K562 (cell line): ENCODE measurements at regions not wholly inside any gene's neighbourhood (a gene's known extent, or its start where the extent isn't known, plus 50 kb on each side); places are given as distances from the start of the nearest gene placed in this dataset. TPM values are rescaled to one million over a fixed set of nuclear protein-coding genes. Genes with fewer than 3 reads are reported as not detected.

Experiments
- ATAC-seq: fragments of 200-7000 bp; cut with Tn5 transposase; 3 replicates; pipeline ENCODE4 v1.9.1; 2020; ENCODE audit warnings: moderate library complexity
- BruUV-seq: library from RNA; stranded (reverse); fragments of 400-500 nt; replicated peaks from 2 replicates; lab custom pipeline; 2021; lab: Mats Ljungman, UMichigan
- CTCF ChIA-PET: fragments of 300-600 bp; formaldehyde crosslinking; extraction: SDS; loops from one replicate; lab custom pipeline; 2021; ENCODE audit warnings: low intra/inter-chr PET ratio; lab: Yijun Ruan, JAX
- POLR2A ChIA-PET: fragments of 300-600, 350-650 bp; sonication (Branson Sonifier 250); formaldehyde crosslinking; extraction: SDS; loops from one replicate; lab custom pipeline; 2021; ENCODE audit warnings: antibody characterized with exemption, inconsistent platforms; lab: Yijun Ruan, JAX
- DNase-seq, 4 experiments: peaks; one replicate each; pipeline versions ENCODE4 v3.0.0 to v3.0.0-alpha.2; 2011 to 2018; ENCODE audit warnings: low spot score in 3 of 4, mixed read lengths in 3 of 4; ENCODE audit errors: extremely low read depth in 1 of 4
- FAIRE-seq: peaks from 2 replicates; lab custom pipeline; 2011; peaks lifted over from hg19 to GRCh38; lab: Jason Lieb, UNC
- H2AFZ ChIP-seq: 2 replicates; pipeline ENCODE4 v1.6.0; 2011; ENCODE audit warnings: low read depth, low read length, control low read depth, inconsistent platforms
- H3K27ac ChIP-seq: fragments of 200-600 bp; 3 replicates; pipeline ENCODE4 v1.8.0; 2011; ENCODE audit warnings: low read depth, mild to moderate bottlenecking, control low read depth, inconsistent platforms, low read length, moderate library complexity, mixed read lengths; ENCODE audit errors: extremely low read depth
- H3K27me3 ChIP-seq, 2 experiments: fragments of 300-600 bp in 1 of 2; 2 replicates in 1 of 2; 3 replicates in 1 of 2; pipeline versions ENCODE4 v1.6.0 to v1.8.0; 2011; ENCODE audit warnings: inconsistent platforms in 2 of 2, low read length in 2 of 2, mild to moderate bottlenecking in 1 of 2, mixed read lengths in 1 of 2, moderate library complexity in 1 of 2; ENCODE audit not compliant: control insufficient read depth in 2 of 2, insufficient read depth in 2 of 2
- H3K36me3 ChIP-seq: fragments of 300-600 bp; 3 replicates; pipeline ENCODE4 v1.8.0; 2011; ENCODE audit warnings: mild to moderate bottlenecking, low read length, inconsistent platforms; ENCODE audit not compliant: control insufficient read depth, insufficient read depth
- H3K4me1 ChIP-seq, 2 experiments: fragments of 200-600 bp in 1 of 2; replicated peaks in 1 of 2; 2 replicates in 1 of 2; 3 replicates in 1 of 2; pipeline versions ENCODE4 v1.5.1 to v1.8.0; 2011; ENCODE audit warnings: inconsistent platforms in 2 of 2, low read length in 2 of 2, mild to moderate bottlenecking in 1 of 2, mixed read lengths in 1 of 2, moderate library complexity in 1 of 2; ENCODE audit not compliant: control insufficient read depth in 2 of 2, insufficient read depth in 2 of 2
- H3K4me2 ChIP-seq: 2 replicates; pipeline ENCODE4 v1.6.1; 2011; ENCODE audit warnings: low read length, control low read depth, inconsistent platforms, mixed read lengths; ENCODE audit not compliant: insufficient read depth
- H3K4me3 ChIP-seq: fragments of 200-600 bp; sonication (generic), shearing (Covaris generic); 2 replicates; pipeline ENCODE4 v1.5.1; 2016; ENCODE audit warnings: control low read depth, inconsistent platforms
- H3K79me2 ChIP-seq: fragments of 200-600 bp; 3 replicates; pipeline ENCODE4 v1.8.0; 2011; ENCODE audit warnings: low read length, inconsistent platforms; ENCODE audit not compliant: control insufficient read depth, insufficient read depth
- H3K9ac ChIP-seq, 2 experiments: 2 replicates each; pipeline versions ENCODE4 v1.6.0 to v1.6.1; 2011; ENCODE audit warnings: low read depth in 2 of 2, low read length in 2 of 2, control low read depth in 1 of 2, inconsistent platforms in 1 of 2, mild to moderate bottlenecking in 1 of 2, mixed read lengths in 1 of 2; ENCODE audit not compliant: insufficient read depth in 1 of 2
- H3K9me1 ChIP-seq: one replicate; pipeline ENCODE4 v1.6.0; 2011; ENCODE audit warnings: inconsistent platforms, mild to moderate bottlenecking, low read length, moderate library complexity; ENCODE audit not compliant: control insufficient read depth, insufficient read depth
- H3K9me3 ChIP-seq: replicated peaks from 2 replicates; pipeline ENCODE4 v1.5.1; 2011; ENCODE audit warnings: low read depth, low read length, inconsistent platforms; ENCODE audit not compliant: control insufficient read depth, insufficient read depth
- H4K20me1 ChIP-seq: replicated peaks from 2 replicates; pipeline ENCODE4 v1.6.1; 2011; ENCODE audit warnings: low read length, inconsistent platforms, mixed read lengths; ENCODE audit not compliant: control insufficient read depth, insufficient read depth
- BDP1 ChIP-seq: IDR thresholded peaks from 3 replicates; pipeline ENCODE4 v1.6.1; 2011; ENCODE audit not compliant: insufficient read length, insufficient read depth
- BRF1 ChIP-seq: IDR thresholded peaks from 3 replicates; pipeline ENCODE4 v1.6.1; 2011; ENCODE audit warnings: borderline replicate concordance, mild to moderate bottlenecking; ENCODE audit not compliant: insufficient read length; ENCODE audit errors: extremely low read depth
- CHD4 ChIP-seq: fragments of 200-600 bp; sonication (generic); IDR thresholded peaks from 3 replicates; pipeline ENCODE4 v1.6.1; 2012; ENCODE audit warnings: low read depth, mild to moderate bottlenecking, mixed read lengths, low read length, inconsistent platforms; ENCODE audit not compliant: insufficient read depth, insufficient replicate concordance, poor library complexity, severe bottlenecking
- LARP7 ChIP-seq: fragments of 450-650 bp; IDR thresholded peaks from 2 replicates; pipeline ENCODE4 v1.6.1; 2016
- MAZ ChIP-seq, 2 experiments: fragments of 450-650 bp in 1 of 2; sonication (generic) in 1 of 2; formaldehyde crosslinking; IDR thresholded peaks in 1 of 2; conservative IDR thresholded peaks in 1 of 2; 2 replicates each; pipeline versions ENCODE4 v1.4.0 to v1.5.0; 2020; ENCODE audit warnings: mild to moderate bottlenecking in 1 of 2, missing genetic modification reagents in 1 of 2
- MTA2 ChIP-seq: fragments of 450-650 bp; IDR thresholded peaks from 2 replicates; pipeline ENCODE4 v1.6.1; 2016; ENCODE audit warnings: low read depth
- NFIC ChIP-seq: fragments of 450-650 bp; IDR thresholded peaks from 2 replicates; pipeline ENCODE4 v1.6.1; 2017; ENCODE audit warnings: mild to moderate bottlenecking, inconsistent platforms
- POU5F1 ChIP-seq: fragments of 150-350 bp; IDR thresholded peaks from 2 replicates; pipeline ENCODE4 v1.6.1; 2014; ENCODE audit warnings: borderline replicate concordance, low read length, low read depth, mild to moderate bottlenecking; ENCODE audit not compliant: partially characterized antibody
- SIRT6 ChIP-seq: IDR thresholded peaks from one replicate; pipeline ENCODE4 v1.6.1; 2012; ENCODE audit warnings: low read depth, mild to moderate bottlenecking, control low read depth, inconsistent platforms, low read length, moderate library complexity
- ZNF384 ChIP-seq: IDR thresholded peaks from 2 replicates; pipeline ENCODE4 v1.6.1; 2012; ENCODE audit warnings: low read depth, low read length, improper control_type of control experiment
- WGBS: fragments of 100-300 bp; shearing (Covaris generic); methylation state at CpG from one replicate; pipeline ENCODE4 v1.1.6; 2016; ENCODE audit warnings: low coverage, mixed read lengths; ENCODE audit not compliant: insufficient coverage; ENCODE audit errors: missing lambda C conversion rate; 5-methylcytosine and 5-hydroxymethylcytosine counted together
- in situ Hi-C: fragments of 300-500 bp; cut with MboI; formaldehyde crosslinking; loops from 4 replicates; pipeline ENCODE4 v1.15.0; 2018; ENCODE audit warnings: inconsistent platforms, mixed read lengths
- intact Hi-C: fragments of 100-400 bp; cut with micrococcal nuclease; formaldehyde crosslinking; loops from 2 replicates; pipeline ENCODE4 v1.14.2; 2022
- small RNA-seq: library from RNA; depleted of rRNA; stranded (forward); fragments of <200 nt; gene quantifications from one replicate; pipeline ENCODE3, GENCODE V24; 2014

- no peak overlapping the region for H2AFZ ChIP-seq
- TF ChIP-seq LARP7 = no peak
- TF ChIP-seq ZNF384 = no peak
- TF ChIP-seq BDP1 = no peak
- TF ChIP-seq CHD4 = no peak
- no peak for TF ChIP-seq SIRT6
- no peak for TF ChIP-seq MTA2
- no peak for TF ChIP-seq POU5F1
- no peak for TF ChIP-seq MAZ (CRISPR knock-in tag; conservative IDR thresholded peaks at IDR 0.05 in 1 of 2, IDR thresholded peaks at IDR 0.05 in 1 of 2)
- no peak for TF ChIP-seq NFIC
- no peak for TF ChIP-seq BRF1
- TF ChIP-seq, all 486 proteins: peak for 0
- no peaks in the 10 kb centered on the region for H3K36me3 ChIP-seq
- no peak overlapping the region for H3K9ac ChIP-seq
- in situ Hi-C loops = no loop called here
- no peaks in the 10 kb centered on the region for H3K9me3 ChIP-seq
- no peaks in the 10 kb centered on the region for H3K79me2 ChIP-seq
- intact Hi-C loops = no loop called here
- WGBS = 0% methylated on average over 3 of the region's 3 CpGs
- ChIA-PET POLR2A (no interaction called here), CTCF (no interaction called here)
- FAIRE-seq (no peak), DNase-seq (no peak), ATAC-seq (no peak)
- no peak overlapping the region for H3K27ac ChIP-seq
- no peak overlapping the region for H3K4me2 ChIP-seq
- no peaks in the 10 kb centered on the region for H3K4me1 ChIP-seq
- H3K9me1 ChIP-seq = no peaks in the 10 kb centered on the region
- no peak overlapping the region for H3K4me3 ChIP-seq
- no TSS peak for BruUV-seq
- H3K27me3 ChIP-seq = no peaks in the 10 kb centered on the region; a peak in 1 of 5 replicates
- H4K20me1 ChIP-seq = no peaks in the 10 kb centered on the region
These were observed 97.5 kb downstream of the ZNF326 start for GRCh38 chr1:90092441-90092840.

Small RNAs in the stretch of these regions (small RNA-seq; reads per million reads assigned to genes)
- not detected for gene RNU6-695P
